Uterus (tissue), 3 donors: ENCODE measurements at regions not wholly inside any gene's neighbourhood (a gene's known extent, or its start where the extent isn't known, plus 50 kb on each side); places are given as distances from the start of the nearest gene placed in this dataset.

ENCODE experiments used
- DNase-seq, 2 donors: peaks; one replicate each; pipeline ENCODE4 v3.0.0-alpha.2; 2019 to 2020
- H3K27ac ChIP-seq, 2 donors: fragments of 200-600 bp; sonication (generic); 1 replicate in 1 of 2; 2 replicates in 1 of 2; pipeline ENCODE4 v1.5.1; 2016 to 2018
- H3K27me3 ChIP-seq, 2 donors: fragments of 200-600 bp; sonication (generic); one replicate each; pipeline ENCODE4 v1.5.1; 2018 to 2019; ENCODE audit warnings: control low read depth in 1 of 2
- H3K36me3 ChIP-seq, 2 donors: fragments of 200-600 bp; sonication (generic); one replicate each; pipeline ENCODE4 v1.5.1; 2019; ENCODE audit warnings: control low read depth in 1 of 2
- H3K4me1 ChIP-seq, 2 donors: fragments of 200-600 bp; sonication (generic); one replicate each; pipeline ENCODE4 v1.5.1; 2018 to 2019; ENCODE audit warnings: control low read depth in 1 of 2
- H3K4me3 ChIP-seq, 2 donors: fragments of 200-600 bp; sonication (generic); 1 replicate in 1 of 2; 2 replicates in 1 of 2; pipeline ENCODE4 v1.5.1; 2018 to 2019; ENCODE audit warnings: mild to moderate bottlenecking in 1 of 2
- H3K9me3 ChIP-seq, 2 donors: fragments of 200-600 bp; sonication (generic); one replicate each; pipeline ENCODE4 v1.5.1; 2019; ENCODE audit warnings: control low read depth in 1 of 2
- CTCF ChIP-seq, 4 experiments: fragments of 200-600 bp in 2 of 4; fragments of 450-650 bp in 2 of 4; sonication (generic) in 2 of 4; IDR thresholded peaks; one replicate each; pipeline ENCODE4 v1.5.1; 2016 to 2019; ENCODE audit warnings: antibody characterized with exemption in 4 of 4, mild to moderate bottlenecking in 2 of 4, moderate library complexity in 1 of 4
- POLR2A ChIP-seq, 2 donors: fragments of 450-650 bp; IDR thresholded peaks; one replicate each; pipeline ENCODE4 v1.6.1; 2016; ENCODE audit warnings: antibody characterized with exemption in 2 of 2, mild to moderate bottlenecking in 1 of 2, moderate library complexity in 1 of 2
- intact Hi-C: fragments of 100-400 bp; cut with DNase I; formaldehyde crosslinking; loops from one replicate; pipeline ENCODE4 v1.15.1; 2023; ENCODE audit warnings: low total_unique reads
- donor health status: DM: yes; HTN: yes; CAD: no.

DNA sequence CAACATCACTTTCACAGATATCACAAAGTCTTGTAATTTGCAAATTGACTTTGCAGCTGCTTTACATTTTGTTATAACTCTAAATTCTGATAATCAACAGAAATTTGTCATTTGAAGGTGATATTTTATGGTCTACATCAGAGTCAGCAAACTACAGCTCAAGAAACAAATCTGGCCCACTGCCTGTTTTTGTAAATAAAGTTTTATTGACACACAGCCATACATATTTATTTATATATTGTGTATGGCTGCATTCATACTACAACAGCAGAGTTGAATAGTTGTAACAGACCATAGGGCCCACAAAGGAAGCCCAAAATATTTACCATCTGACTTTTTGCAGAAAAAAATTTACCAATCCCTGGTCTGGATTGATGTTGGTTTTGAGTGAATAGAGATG lies 87.0 kb upstream of the GRIA1 start:
- no peak overlapping the region for H3K4me3 ChIP-seq
- intact Hi-C loops, result no loop called here
- no peaks in the 10 kb centered on the region for H3K36me3 ChIP-seq
- no peaks in the 10 kb centered on the region for H3K4me1 ChIP-seq
- no peak for TF ChIP-seq POLR2A (IDR thresholded peaks at IDR 0.05)
- no peak for TF ChIP-seq CTCF (IDR thresholded peaks at IDR 0.05)
- no peak for DNase-seq
- no peak overlapping the region for H3K27ac ChIP-seq
- H3K9me3 ChIP-seq, result no peaks in the 10 kb centered on the region
- no peaks in the 10 kb centered on the region for H3K27me3 ChIP-seq

DNA sequence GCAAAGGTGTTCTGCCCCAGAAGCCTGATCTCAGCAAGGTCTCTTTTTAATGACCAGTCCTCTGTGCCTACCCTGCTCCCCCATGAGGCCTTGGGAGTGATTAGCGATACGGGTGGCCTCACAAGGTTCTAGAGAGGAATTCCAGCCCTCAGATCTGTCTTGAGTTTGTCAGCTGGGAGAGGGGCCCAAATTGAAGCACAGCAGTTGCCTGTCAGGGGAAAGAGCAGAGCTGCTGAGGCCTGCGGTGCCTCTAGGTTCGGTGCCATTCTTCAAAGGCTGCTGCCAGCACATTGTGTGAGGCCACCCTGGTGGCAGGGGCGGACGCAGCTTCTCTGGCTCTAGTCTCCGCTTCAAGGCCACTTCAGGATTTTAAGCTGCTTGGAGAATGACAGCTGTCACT lies 85.7 kb upstream of the GRIA1 start:
- no peak for TF ChIP-seq CTCF (IDR thresholded peaks at IDR 0.05)
- TF ChIP-seq POLR2A (IDR thresholded peaks at IDR 0.05), result no peak
- no peak overlapping the region for H3K4me3 ChIP-seq
- H3K36me3 ChIP-seq, result no peaks in the 10 kb centered on the region
- no peaks in the 10 kb centered on the region for H3K27me3 ChIP-seq
- no peaks in the 10 kb centered on the region for H3K4me1 ChIP-seq
- no peak for DNase-seq
- no peaks in the 10 kb centered on the region for H3K9me3 ChIP-seq
- intact Hi-C loops, result no loop called here
- H3K27ac ChIP-seq, result no peak overlapping the region

DNA sequence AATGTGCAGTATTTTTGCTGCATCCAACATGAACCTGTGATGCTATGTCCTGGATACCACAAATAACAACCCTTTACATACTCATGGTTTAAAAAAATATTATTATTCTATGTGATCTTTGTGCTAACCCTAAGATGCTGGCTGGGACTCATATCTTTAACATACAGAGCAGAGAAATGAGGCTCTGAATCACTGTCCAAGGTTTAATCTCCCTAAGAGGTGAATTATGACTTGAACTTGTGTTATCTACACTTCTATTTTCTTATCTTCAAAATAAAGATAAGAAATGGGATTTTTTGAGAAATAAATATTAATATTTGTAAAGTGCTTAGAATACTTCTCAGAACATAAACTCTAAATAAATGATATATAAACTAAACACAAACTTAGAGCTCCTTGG lies 68.8 kb upstream of the GRIA1 start:
- no peaks in the 10 kb centered on the region for H3K9me3 ChIP-seq
- no peaks in the 10 kb centered on the region for H3K36me3 ChIP-seq
- H3K4me3 ChIP-seq, result no peak overlapping the region
- TF ChIP-seq CTCF (IDR thresholded peaks at IDR 0.05) (no peak), POLR2A (IDR thresholded peaks at IDR 0.05) (no peak)
- H3K4me1 ChIP-seq, result no peaks in the 10 kb centered on the region
- H3K27me3 ChIP-seq, result peaks cover 0 to 5% of the 10 kb centered on the region in 2 donors
- no peak overlapping the region for H3K27ac ChIP-seq
- intact Hi-C loops, result no loop called here
- no peak for DNase-seq

GRCh38 chr5:153425914-153426313 lies 64.6 kb upstream of the GRIA1 start:
- H3K4me3 ChIP-seq, result no peak overlapping the region
- intact Hi-C loops, result no loop called here
- H3K27me3 ChIP-seq, result peaks cover 0 to 5% of the 10 kb centered on the region in 2 donors
- no peak for DNase-seq
- no peaks in the 10 kb centered on the region for H3K36me3 ChIP-seq
- H3K9me3 ChIP-seq, result no peaks in the 10 kb centered on the region
- no peaks in the 10 kb centered on the region for H3K4me1 ChIP-seq
- TF ChIP-seq CTCF (IDR thresholded peaks at IDR 0.05), result no peak
- TF ChIP-seq POLR2A (IDR thresholded peaks at IDR 0.05), result no peak
- H3K27ac ChIP-seq, result no peak overlapping the region

- TF ChIP-seq POLR2A (IDR thresholded peaks at IDR 0.05) (no peak), CTCF (IDR thresholded peaks at IDR 0.05) (no peak)
- Histone ChIP-seq H3K36me3 (no peaks in the 10 kb centered on the region), H3K27me3 (no peaks in the 10 kb centered on the region), H3K4me3 (no peak overlapping the region), H3K4me1 (no peaks in the 10 kb centered on the region), H3K9me3 (no peaks in the 10 kb centered on the region), H3K27ac (no peak overlapping the region)
- DNase-seq, result no peak
- intact Hi-C loops, result no loop called here
These were observed 60.6 kb upstream of the GRIA1 start for GRCh38 chr5:153429761-153430380.
